Sigmoid colon (tissue), 4 donors: ENCODE measurements at regions not wholly inside any gene's neighbourhood (a gene's known extent, or its start where the extent isn't known, plus 50 kb on each side); places are given as distances from the start of the nearest gene placed in this dataset.

Experiments used
- CTCF ChIP-seq, 4 experiments: fragments of 450-650 bp in 3 of 4; fragments of 200-600 bp in 1 of 4; IDR thresholded peaks; one replicate each; pipeline ENCODE4 v1.5.1; 2016 to 2019; ENCODE audit warnings: antibody characterized with exemption in 4 of 4, mild to moderate bottlenecking in 3 of 4, moderate library complexity in 2 of 4
- EP300 ChIP-seq, 4 donors: sonication (generic); formaldehyde crosslinking; IDR thresholded peaks; one replicate each; pipeline ENCODE4 v1.6.1; 2017; ENCODE audit warnings: antibody characterized with exemption in 4 of 4
- POLR2A ChIP-seq, 2 donors: fragments of 450-650 bp; IDR thresholded peaks; one replicate each; pipeline ENCODE4 v1.6.1; 2016; ENCODE audit warnings: antibody characterized with exemption in 2 of 2, mild to moderate bottlenecking in 2 of 2, moderate library complexity in 2 of 2
- POLR2AphosphoS5 ChIP-seq, 4 donors: sonication (generic); formaldehyde crosslinking; IDR thresholded peaks; one replicate each; pipeline ENCODE4 v1.6.1; 2017; ENCODE audit warnings: antibody characterized with exemption in 4 of 4

GRCh38 chr7:104963378-104963990 is 50.5 kb upstream of the KMT2E start:
- no peak for TF ChIP-seq CTCF (IDR thresholded peaks at IDR 0.05)
- no peak for TF ChIP-seq POLR2A (IDR thresholded peaks at IDR 0.05)
- TF ChIP-seq POLR2AphosphoS5 (IDR thresholded peaks at IDR 0.05): no peak
- no peak for TF ChIP-seq EP300 (IDR thresholded peaks at IDR 0.05)
